Type B pancreatic cell (in vitro differentiated cells): ENCODE measurements at regions not wholly inside any gene's neighbourhood (a gene's known extent, or its start where the extent isn't known, plus 50 kb on each side); places are given as distances from the start of the nearest gene placed in this dataset.

ENCODE experiments used
- DNase-seq: peaks from one replicate; pipeline ENCODE4 v3.0.0; 2021; ENCODE audit warnings: mixed read lengths; ENCODE audit not compliant: unreplicated experiment; ENCODE audit errors: extremely low spot score
- H3K27ac Mint-ChIP-seq: 2 replicates; pipeline ENCODE4 v1.8.0; 2021; ENCODE audit warnings: mild to moderate bottlenecking, mixed read lengths
- H3K27me3 Mint-ChIP-seq: 2 replicates; pipeline ENCODE4 v1.8.0; 2021; ENCODE audit warnings: mixed read lengths
- H3K36me3 Mint-ChIP-seq: 2 replicates; pipeline ENCODE4 v1.8.0; 2021; ENCODE audit warnings: mixed read lengths
- H3K4me1 Mint-ChIP-seq: one replicate; pipeline ENCODE4 v1.8.0; 2021; ENCODE audit warnings: mixed read lengths; ENCODE audit not compliant: unreplicated experiment
- H3K4me3 Mint-ChIP-seq: 2 replicates; pipeline ENCODE4 v1.8.0; 2021; ENCODE audit warnings: mild to moderate bottlenecking, mixed read lengths
- H3K9me3 Mint-ChIP-seq: 2 replicates; pipeline ENCODE4 v1.8.0; 2021; ENCODE audit warnings: mixed read lengths
- CTCF ChIP-seq: fragments of 200-600 bp; sonication (generic); conservative IDR thresholded peaks from 2 replicates; pipeline ENCODE4 v1.5.0; 2021; ENCODE audit warnings: antibody characterized with exemption, mild to moderate bottlenecking

- TF ChIP-seq CTCF, result no peak
- H3K36me3 Mint-ChIP-seq, result no peaks in the 10 kb centered on the region
- peaks cover 4% of the 10 kb centered on the region for H3K27me3 Mint-ChIP-seq
- peaks cover 32% of the 10 kb centered on the region for H3K4me1 Mint-ChIP-seq
- no peak overlapping the region for H3K27ac Mint-ChIP-seq
- H3K4me3 Mint-ChIP-seq, result no peak overlapping the region
- DNase-seq, result no peak
- H3K9me3 Mint-ChIP-seq, result no peaks in the 10 kb centered on the region
Observed at GRCh38 chr16:85259832-85260167, 147.5 kb upstream of the CIBAR2 start.

- peaks cover 4% of the 10 kb centered on the region for H3K27me3 Mint-ChIP-seq
Observed at GRCh38 chr16:85261204-85261603, 148.9 kb upstream of the CIBAR2 start.

GRCh38 chr16:85261657-85262557 is 149.6 kb upstream of the CIBAR2 start:
- Mint-ChIP-seq H3K27me3 (peaks cover 4% of the 10 kb centered on the region), H3K4me1 (peaks cover 38% of the 10 kb centered on the region), H3K27ac (no peak overlapping the region), H3K9me3 (no peaks in the 10 kb centered on the region), H3K4me3 (no peak overlapping the region), H3K36me3 (no peaks in the 10 kb centered on the region)
- TF ChIP-seq CTCF, result no peak
- DNase-seq, result no peak

More at GRCh38 chr16:85261204-85261603, 148.9 kb upstream of the CIBAR2 start:
- Mint-ChIP-seq H3K36me3 (no peaks in the 10 kb centered on the region), H3K4me3 (no peak overlapping the region), H3K9me3 (no peaks in the 10 kb centered on the region), H3K4me1 (peaks cover 43% of the 10 kb centered on the region), H3K27ac (no peak overlapping the region)
- DNase-seq, result no peak
- no peak for TF ChIP-seq CTCF

- Mint-ChIP-seq H3K9me3 (no peaks in the 10 kb centered on the region), H3K27me3 (peaks cover 8% of the 10 kb centered on the region), H3K27ac (no peak overlapping the region), H3K4me3 (no peak overlapping the region), H3K4me1 (peaks cover 35% of the 10 kb centered on the region), H3K36me3 (no peaks in the 10 kb centered on the region)
- TF ChIP-seq CTCF, result no peak
- no peak for DNase-seq
Observed at GRCh38 chr16:85262558-85263238, 150.4 kb upstream of the CIBAR2 start.

GRCh38 chr16:85263239-85263585 is 150.9 kb upstream of the CIBAR2 start:
- no peak for TF ChIP-seq CTCF
- no peaks in the 10 kb centered on the region for H3K36me3 Mint-ChIP-seq
- peaks cover 31% of the 10 kb centered on the region for H3K4me1 Mint-ChIP-seq
- H3K4me3 Mint-ChIP-seq, result no peak overlapping the region
- no peak for DNase-seq
- H3K9me3 Mint-ChIP-seq, result no peaks in the 10 kb centered on the region
- peaks cover 8% of the 10 kb centered on the region for H3K27me3 Mint-ChIP-seq
- no peak overlapping the region for H3K27ac Mint-ChIP-seq
